NCI-H2107 treated with DMSO at 0.1 percent for 48 hours (cell line): ENCODE measurements at regions not wholly inside any gene's neighbourhood (a gene's known extent, or its start where the extent isn't known, plus 50 kb on each side); places are given as distances from the start of the nearest gene placed in this dataset.
A peak's percentile ranks its signal among the peaks of the same experiment; 100 is the strongest.
"Not testable (repeated sequence)": the region's sequence is repeated elsewhere in the genome, so short reads cannot be mapped to it uniquely, and the experiment has no call there.

Experiments
- DNase-seq: peaks from one replicate; lab custom pipeline; 2025; ENCODE audit not compliant: unreplicated experiment; lab: John Stamatoyannopoulos, UW

- peak; percentile 1 for DNase-seq
These were observed 145.5 kb upstream of the CTAGE1 start for GRCh38 chr18:22563164-22563583.

GRCh38 chr18:22564036-22564435 is 146.3 kb upstream of the CTAGE1 start:
- DNase-seq, result no peak

GRCh38 chr18:22566703-22567420 is 149.1 kb upstream of the CTAGE1 start:
- no peak for DNase-seq

DNA sequence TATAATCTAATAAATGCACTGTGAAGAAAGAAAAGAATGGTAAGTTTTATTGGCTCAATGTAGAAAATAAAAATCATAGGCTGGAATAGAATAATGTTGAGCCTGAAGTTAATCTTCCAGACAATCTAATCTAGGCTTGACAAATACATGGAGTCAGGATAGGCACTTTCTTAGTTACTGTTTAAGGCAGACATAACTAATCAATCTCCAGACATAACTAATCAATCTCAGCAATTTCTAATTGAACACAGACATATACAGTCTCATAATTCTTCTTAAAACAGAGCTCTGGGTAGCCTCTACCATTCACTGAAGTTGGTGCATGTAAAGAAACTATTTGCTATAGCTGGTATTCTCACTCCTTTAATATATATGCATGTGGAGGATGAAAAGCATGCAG is 150.1 kb upstream of the CTAGE1 start:
- DNase-seq, result no peak

- no peak for DNase-seq
These were observed 152.8 kb upstream of the CTAGE1 start for GRCh38 chr18:22570492-22570891.

GRCh38 chr18:22572341-22572740 is 154.6 kb upstream of the CTAGE1 start:
- DNase-seq, result no peak

DNA sequence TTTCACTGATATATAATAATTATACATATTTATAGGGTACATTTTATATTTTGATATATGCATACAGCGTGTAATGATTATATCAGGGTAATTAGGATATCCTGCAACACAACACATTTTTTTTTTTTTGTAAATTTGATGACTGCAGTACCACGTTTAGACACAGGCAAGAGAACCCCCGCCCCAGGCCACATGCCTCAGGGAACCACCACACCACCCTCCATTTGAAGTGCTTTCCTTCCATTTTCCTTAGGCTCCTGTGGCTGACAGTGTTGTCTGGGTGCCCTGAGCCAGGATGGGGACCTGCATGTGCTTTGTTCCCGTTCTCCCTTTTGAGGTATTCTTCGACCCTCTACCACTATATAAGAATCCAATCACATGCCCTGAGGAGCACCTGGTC is 161.6 kb upstream of the CTAGE1 start:
- no peak for DNase-seq

DNA sequence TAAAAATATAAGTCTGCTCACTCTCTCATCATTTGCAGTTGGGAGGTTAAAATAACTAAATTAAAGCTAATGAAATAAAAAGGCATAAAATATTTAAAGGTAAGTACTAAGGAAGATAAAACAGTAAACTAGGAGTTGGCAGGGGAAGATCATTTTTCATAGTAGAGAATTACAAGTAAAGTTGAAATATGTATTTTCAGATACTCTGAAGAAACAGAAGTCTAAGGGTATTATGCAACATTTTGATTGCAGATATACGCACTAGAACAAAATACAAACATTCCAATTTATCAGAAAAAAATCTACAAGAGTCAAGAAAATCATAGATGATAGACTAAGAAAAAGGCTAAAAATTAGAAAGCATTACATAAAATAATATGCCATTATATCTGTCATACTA is 167.6 kb upstream of the CTAGE1 start:
- DNase-seq, result no peak

DNA sequence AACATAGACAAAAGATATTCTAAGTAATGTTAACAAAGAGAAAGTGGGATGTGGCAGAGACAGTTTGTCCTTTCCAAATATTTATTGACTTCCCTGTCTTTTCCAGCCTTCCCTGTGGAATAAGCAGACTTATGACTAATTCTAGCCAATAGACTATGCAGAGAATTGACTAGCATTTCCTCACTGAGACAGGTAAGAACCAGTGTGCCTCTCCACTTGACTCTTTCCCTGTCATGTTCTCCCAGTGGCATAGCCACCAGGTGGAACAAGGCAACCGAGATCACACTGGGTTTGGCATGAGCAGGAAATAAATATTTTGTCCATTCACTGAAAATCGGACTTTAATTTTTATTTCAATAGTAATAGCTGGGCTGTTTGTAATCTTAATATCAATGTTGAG is 168.1 kb upstream of the CTAGE1 start:
- no peak for DNase-seq

- DNase-seq, result no peak
These were observed 173.5 kb upstream of the CTAGE1 start for GRCh38 chr18:22591222-22591621.

DNA sequence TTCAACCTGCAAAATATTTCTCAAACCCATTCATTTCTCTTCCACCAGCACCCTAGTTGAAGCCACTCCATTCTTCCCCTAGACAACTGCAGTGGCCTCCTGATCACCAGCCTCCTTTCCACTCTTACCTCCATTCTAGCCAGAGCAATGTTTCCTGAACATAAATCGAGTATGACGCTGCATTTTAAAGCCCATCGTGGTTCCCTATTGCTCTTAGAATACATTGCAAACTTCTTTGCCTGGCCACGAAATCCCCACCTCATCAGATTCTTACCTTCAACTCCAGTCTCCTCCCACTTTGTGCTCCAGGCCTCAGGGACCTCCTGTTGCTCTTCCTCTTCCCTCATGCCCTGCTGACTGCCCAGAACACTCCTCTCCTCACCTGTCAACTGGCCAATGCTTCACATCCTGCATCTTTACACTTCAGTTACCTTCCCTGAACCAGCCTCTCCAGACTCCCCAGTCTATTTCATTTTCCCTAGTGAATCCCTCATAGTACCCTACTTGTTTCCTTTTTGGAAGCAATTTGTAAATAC is 176.5 kb upstream of the CTAGE1 start:
- DNase-seq, result no peak

DNA sequence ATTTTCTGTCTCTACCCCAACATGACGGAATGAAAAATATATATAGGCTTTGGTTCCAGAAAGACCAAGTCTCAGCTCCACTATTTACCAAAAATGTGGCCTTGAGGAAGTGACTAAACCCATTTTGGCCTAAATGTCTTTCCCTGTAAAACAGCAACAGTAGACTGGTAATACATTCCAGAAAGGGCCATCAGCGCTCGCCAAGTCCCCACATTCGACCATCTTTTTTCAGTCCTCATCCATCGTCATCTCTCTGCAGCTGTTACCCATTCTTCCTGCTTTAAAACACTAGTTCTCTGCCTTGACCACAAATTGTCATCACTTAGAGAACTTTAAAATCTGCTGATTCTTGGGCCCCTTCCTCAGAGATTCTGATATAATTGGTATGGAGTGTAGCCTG is 183.8 kb upstream of the CTAGE1 start:
- no peak for DNase-seq

GRCh38 chr18:22602456-22602855 is 184.7 kb upstream of the CTAGE1 start:
- not testable (repeated sequence) for DNase-seq

GRCh38 chr18:22603902-22604301 is 186.2 kb upstream of the CTAGE1 start:
- no peak for DNase-seq

- DNase-seq, result no peak
These were observed 186.8 kb upstream of the CTAGE1 start for GRCh38 chr18:22604390-22604985.

- DNase-seq, result no peak
These were observed 187.3 kb upstream of the CTAGE1 start for GRCh38 chr18:22604986-22605421.

GRCh38 chr18:22605736-22606135 is 188.0 kb upstream of the CTAGE1 start:
- DNase-seq, result no peak

- DNase-seq, result no peak
These were observed 189.0 kb upstream of the CTAGE1 start for GRCh38 chr18:22606563-22607283.

DNA sequence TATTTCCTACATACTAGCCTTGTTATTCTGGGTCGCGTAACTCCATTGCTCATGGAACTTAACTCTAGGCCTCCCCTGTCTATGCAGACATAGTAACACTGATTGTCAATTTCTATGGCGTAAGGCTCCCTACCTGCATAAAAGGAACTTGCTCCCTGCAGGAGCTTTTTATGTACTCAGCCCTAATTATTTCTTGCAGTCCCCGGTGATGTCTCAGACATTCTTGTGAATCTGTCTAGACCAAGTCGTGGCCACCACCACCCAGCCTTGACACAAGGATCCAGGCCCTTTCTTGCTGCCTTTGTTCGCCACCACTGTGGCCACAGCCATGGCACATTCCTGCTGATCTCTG is 189.5 kb upstream of the CTAGE1 start:
- DNase-seq, result no peak

GRCh38 chr18:22608847-22609246 is 191.1 kb upstream of the CTAGE1 start:
- no peak for DNase-seq

DNA sequence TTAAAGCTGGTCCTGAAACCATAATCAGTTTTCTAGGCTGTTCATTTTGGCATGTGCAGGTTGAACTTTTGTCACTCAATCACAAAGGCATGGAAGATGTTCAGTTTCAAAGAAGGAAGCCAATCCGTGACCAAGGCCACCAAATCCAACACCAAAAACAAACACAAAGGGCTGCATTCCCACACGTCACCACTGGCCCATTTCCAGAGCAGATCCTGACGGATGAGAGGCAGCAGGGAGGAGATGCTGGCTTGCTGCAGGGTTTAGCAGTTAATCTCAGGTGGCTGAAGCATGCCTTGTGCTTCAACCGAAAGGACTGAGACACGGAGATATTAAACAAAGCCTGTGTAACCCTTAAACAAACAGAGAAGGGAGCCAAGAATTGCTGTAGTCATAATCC is 191.9 kb upstream of the CTAGE1 start:
- DNase-seq, result no peak

DNA sequence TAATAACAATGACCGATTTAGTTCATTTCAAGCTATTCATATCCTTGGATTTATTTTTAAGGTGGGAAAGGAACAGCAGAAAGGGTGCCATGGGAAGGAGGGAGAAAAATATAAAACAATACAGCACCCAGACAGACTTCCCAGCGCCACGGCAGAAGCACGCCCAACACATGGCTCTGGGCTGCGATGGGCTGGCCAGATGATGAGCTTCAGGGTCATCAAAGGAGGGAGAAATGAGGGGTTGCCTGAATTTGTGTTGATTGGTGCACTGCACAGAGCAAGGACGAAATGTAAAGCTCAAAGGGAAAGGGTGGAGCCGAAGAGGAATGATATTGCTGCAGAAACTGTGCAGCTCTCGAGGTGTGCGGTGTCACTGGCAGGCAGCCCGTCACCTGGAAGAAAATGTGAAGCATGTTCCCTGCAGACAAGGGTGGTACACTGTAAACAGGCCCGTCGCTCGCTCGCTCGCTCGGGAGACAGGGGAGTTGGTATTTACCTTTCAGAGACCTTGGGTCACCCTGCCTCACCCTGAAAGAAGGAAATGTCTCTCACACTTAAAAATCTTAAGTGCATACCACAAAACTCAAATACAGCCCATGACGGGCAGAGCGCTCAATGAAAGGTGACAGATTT is 195.5 kb upstream of the CTAGE1 start:
- no peak for DNase-seq
